ENCODE measurements at regions not wholly inside any gene's neighbourhood (a gene's known extent, or its start where the extent isn't known, plus 50 kb on each side); places are given as distances from the start of the nearest gene placed in this dataset.

DNA sequence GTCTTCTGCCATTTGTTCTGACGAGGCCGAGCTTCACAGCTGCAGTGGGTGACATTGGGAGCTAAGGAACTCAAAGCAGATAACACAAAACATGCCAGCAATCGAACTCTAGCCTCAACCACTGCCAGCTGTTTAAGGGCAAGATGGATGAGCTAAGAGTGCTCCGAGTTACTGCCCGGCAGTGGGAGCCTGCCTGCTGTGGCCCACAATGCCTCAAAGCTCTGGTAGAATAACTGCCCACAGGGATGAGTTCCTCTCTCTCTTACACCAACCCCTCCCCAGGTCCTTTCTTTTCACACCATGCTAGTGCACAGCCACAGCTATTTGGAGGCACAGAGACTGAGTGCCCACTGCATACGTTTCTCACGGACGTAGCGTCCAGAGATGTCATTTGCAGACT, 330.5 kb downstream of the FGF9 start:
- Histone ChIP-seq H3K23ac (ENCODE audit: low read length) (no peak overlapping the region), H3K4me2 (ENCODE audit: low read length) (no peak overlapping the region), H3K14ac (ENCODE audit: low read length) (no peak overlapping the region), H4K8ac (ENCODE audit: low read depth, low read length) (no peak overlapping the region), H4K12ac (ENCODE audit: low read depth, low read length) (no peak overlapping the region), H3K27me3 (ENCODE audit: insufficient read depth, low read length) (no peaks in the 10 kb centered on the region), H2BK12ac (ENCODE audit: low read length) (no peak overlapping the region), H3K4me1 (ENCODE audit: control insufficient read depth in 1 of 2, insufficient read depth in 2 of 2, low read length in 2 of 2) (no peaks in the 10 kb centered on the region), H4K91ac (ENCODE audit: low read depth, low read length) (no peak overlapping the region), H2BK120ac (ENCODE audit: insufficient read depth, low read length, poor library complexity) (no peak overlapping the region), H2AFZ (ENCODE audit: insufficient read depth, low read length, poor library complexity) (no peak overlapping the region), H3K79me1 (ENCODE audit: low read length) (no peaks in the 10 kb centered on the region), H3K27ac (ENCODE audit: low read depth, low read length) (no peak overlapping the region), H3K36me3 (ENCODE audit: control insufficient read depth in 1 of 2, insufficient read depth in 2 of 2, low read length in 2 of 2) (no peaks in the 10 kb centered on the region), H3K79me2 (ENCODE audit: control insufficient read depth, insufficient read depth, low read length, poor library complexity) (no peaks in the 10 kb centered on the region), H3K4ac (ENCODE audit: low read depth, low read length) (no peak overlapping the region), H3K9me3 (ENCODE audit: insufficient read depth, low read depth, low read length) (no peaks in the 10 kb centered on the region), H2AK5ac (ENCODE audit: low read length) (no peak overlapping the region), H3K9ac (ENCODE audit: low read length) (no peak overlapping the region), H2BK5ac (ENCODE audit: low read depth, low read length, poor library complexity) (no peak overlapping the region), H3K4me3 (ENCODE audit: low read depth, low read length) (no peak overlapping the region), H3K18ac (ENCODE audit: low read length) (no peak overlapping the region)
- no peak for DNase-seq
- WGBS (ENCODE audit: extremely low coverage, insufficient coverage, insufficient read length) = no CpG with 5 or more reads among the region's 9 CpGs

DNA sequence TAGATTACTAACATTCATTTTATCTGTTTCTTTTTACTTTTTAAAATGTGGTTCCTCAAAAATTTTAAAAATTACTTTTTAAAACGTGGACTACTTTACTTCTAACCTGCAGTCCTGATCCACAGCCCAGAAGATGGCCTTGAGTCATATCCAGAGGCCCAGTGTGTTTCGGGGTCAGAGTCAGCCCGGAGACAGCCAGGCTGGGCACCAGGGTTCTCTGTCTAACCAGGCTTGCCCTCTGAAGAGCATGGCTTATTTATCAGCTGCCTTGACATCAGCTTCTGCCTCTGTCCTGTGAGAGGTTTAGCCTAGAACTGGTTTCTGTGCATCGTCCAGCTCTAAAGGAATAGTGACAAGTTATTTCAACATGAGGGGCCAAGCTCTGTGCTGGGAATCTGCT, 332.0 kb downstream of the FGF9 start:
- peaks cover 1% of the 10 kb centered on the region for H3K9me3 ChIP-seq (ENCODE audit: insufficient read depth, low read depth, low read length)
- H4K8ac ChIP-seq (ENCODE audit: low read depth, low read length) = no peak overlapping the region
- H3K4me3 ChIP-seq (ENCODE audit: low read depth, low read length) = no peak overlapping the region
- WGBS (ENCODE audit: extremely low coverage, insufficient coverage, insufficient read length) = no CpG with 5 or more reads among the region's 4 CpGs
- H3K79me1 ChIP-seq (ENCODE audit: low read length) = no peaks in the 10 kb centered on the region
- no peak overlapping the region for H3K18ac ChIP-seq (ENCODE audit: low read length)
- H2BK5ac ChIP-seq (ENCODE audit: low read depth, low read length, poor library complexity) = no peak overlapping the region
- no peak overlapping the region for H2AFZ ChIP-seq (ENCODE audit: insufficient read depth, low read length, poor library complexity)
- H3K14ac ChIP-seq (ENCODE audit: low read length) = no peak overlapping the region
- H3K79me2 ChIP-seq (ENCODE audit: control insufficient read depth, insufficient read depth, low read length, poor library complexity) = no peaks in the 10 kb centered on the region
- no peak overlapping the region for H2BK120ac ChIP-seq (ENCODE audit: insufficient read depth, low read length, poor library complexity)
- no peak overlapping the region for H2AK5ac ChIP-seq (ENCODE audit: low read length)
- H3K4me2 ChIP-seq (ENCODE audit: low read length) = no peak overlapping the region
- no peaks in the 10 kb centered on the region for H3K36me3 ChIP-seq (ENCODE audit: control insufficient read depth in 1 of 2, insufficient read depth in 2 of 2, low read length in 2 of 2)
- H3K4ac ChIP-seq (ENCODE audit: low read depth, low read length) = no peak overlapping the region
- no peak overlapping the region for H4K12ac ChIP-seq (ENCODE audit: low read depth, low read length)
- no peak overlapping the region for H3K23ac ChIP-seq (ENCODE audit: low read length)
- H3K27ac ChIP-seq (ENCODE audit: low read depth, low read length) = no peak overlapping the region
- no peak for DNase-seq
- no peaks in the 10 kb centered on the region for H3K27me3 ChIP-seq (ENCODE audit: insufficient read depth, low read length)
- H3K9ac ChIP-seq (ENCODE audit: low read length) = no peak overlapping the region
- no peak overlapping the region for H4K91ac ChIP-seq (ENCODE audit: low read depth, low read length)
- no peaks in the 10 kb centered on the region for H3K4me1 ChIP-seq (ENCODE audit: control insufficient read depth in 1 of 2, insufficient read depth in 2 of 2, low read length in 2 of 2)
- H2BK12ac ChIP-seq (ENCODE audit: low read length) = no peak overlapping the region

DNA sequence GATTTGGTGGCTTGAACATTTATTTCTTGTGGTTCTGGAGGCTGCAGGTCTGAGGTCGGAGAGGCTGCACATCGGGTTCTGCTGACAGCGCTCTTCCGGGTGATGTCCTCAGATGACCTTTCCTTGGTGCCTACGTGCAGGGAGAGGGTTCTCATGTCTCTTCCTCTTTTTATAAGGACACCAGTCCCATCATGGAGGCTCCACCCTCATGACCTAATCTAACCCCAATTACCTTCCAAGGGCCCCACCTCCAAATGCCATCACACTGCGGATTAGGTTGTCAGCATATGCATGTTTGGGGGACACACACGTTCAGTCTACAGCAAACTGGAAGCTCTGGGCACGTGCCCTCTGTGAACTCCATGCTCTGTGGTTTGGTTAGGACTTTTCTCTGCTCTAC, 338.6 kb downstream of the FGF9 start:
- H3K79me1 ChIP-seq (ENCODE audit: low read length) = no peaks in the 10 kb centered on the region
- DNase-seq = no peak
- no peak overlapping the region for H2BK120ac ChIP-seq (ENCODE audit: insufficient read depth, low read length, poor library complexity)
- H2AK5ac ChIP-seq (ENCODE audit: low read length) = no peak overlapping the region
- no peaks in the 10 kb centered on the region for H3K36me3 ChIP-seq (ENCODE audit: control insufficient read depth in 1 of 2, insufficient read depth in 2 of 2, low read length in 2 of 2)
- no peak overlapping the region for H4K12ac ChIP-seq (ENCODE audit: low read depth, low read length)
- H3K14ac ChIP-seq (ENCODE audit: low read length) = no peak overlapping the region
- no peak overlapping the region for H2AFZ ChIP-seq (ENCODE audit: insufficient read depth, low read length, poor library complexity)
- WGBS (ENCODE audit: extremely low coverage, insufficient coverage, insufficient read length) = no CpG with 5 or more reads among the region's 8 CpGs
- no peak overlapping the region for H3K27ac ChIP-seq (ENCODE audit: low read depth, low read length)
- no peak overlapping the region for H3K4me2 ChIP-seq (ENCODE audit: low read length)
- H3K18ac ChIP-seq (ENCODE audit: low read length) = no peak overlapping the region
- H4K91ac ChIP-seq (ENCODE audit: low read depth, low read length) = no peak overlapping the region
- H3K4me1 ChIP-seq (ENCODE audit: control insufficient read depth in 1 of 2, insufficient read depth in 2 of 2, low read length in 2 of 2) = peaks cover 3 to 4% of the 10 kb centered on the region in 2 experiments
- no peaks in the 10 kb centered on the region for H3K27me3 ChIP-seq (ENCODE audit: insufficient read depth, low read length)
- H3K23ac ChIP-seq (ENCODE audit: low read length) = no peak overlapping the region
- H3K4me3 ChIP-seq (ENCODE audit: low read depth, low read length) = no peak overlapping the region
- H3K79me2 ChIP-seq (ENCODE audit: control insufficient read depth, insufficient read depth, low read length, poor library complexity) = no peaks in the 10 kb centered on the region
- H3K4ac ChIP-seq (ENCODE audit: low read depth, low read length) = no peak overlapping the region
- H4K8ac ChIP-seq (ENCODE audit: low read depth, low read length) = no peak overlapping the region
- H2BK12ac ChIP-seq (ENCODE audit: low read length) = no peak overlapping the region
- H3K9me3 ChIP-seq (ENCODE audit: insufficient read depth, low read depth, low read length) = peaks cover 1% of the 10 kb centered on the region
- H2BK5ac ChIP-seq (ENCODE audit: low read depth, low read length, poor library complexity) = no peak overlapping the region
- H3K9ac ChIP-seq (ENCODE audit: low read length) = no peak overlapping the region

DNA sequence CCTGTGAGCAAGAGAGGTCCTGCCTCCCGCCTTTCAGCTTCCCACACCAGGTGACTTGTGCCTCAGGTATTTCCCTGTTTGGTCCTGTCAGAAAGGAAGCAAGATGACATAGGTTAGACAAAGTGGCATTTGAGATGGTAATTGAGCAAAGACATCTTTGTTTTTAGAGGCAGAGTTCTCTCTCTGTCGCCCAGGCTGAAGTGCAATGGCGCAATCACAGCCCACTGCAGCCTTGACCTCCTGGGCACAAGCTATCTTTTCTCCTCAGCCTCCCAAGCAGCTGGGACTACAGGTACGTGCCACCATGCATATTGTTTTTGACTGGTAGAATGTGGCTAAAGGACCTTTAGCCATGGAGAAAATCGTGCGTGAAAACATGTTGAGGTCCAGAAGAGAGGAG, 339.1 kb downstream of the FGF9 start:
- H2AK5ac ChIP-seq (ENCODE audit: low read length) = no peak overlapping the region
- no peak overlapping the region for H3K23ac ChIP-seq (ENCODE audit: low read length)
- no peak overlapping the region for H3K18ac ChIP-seq (ENCODE audit: low read length)
- H3K4me3 ChIP-seq (ENCODE audit: low read depth, low read length) = no peak overlapping the region
- no peak overlapping the region for H3K4me2 ChIP-seq (ENCODE audit: low read length)
- DNase-seq = peak in 1 of 2 donors; percentile 52
- no peak overlapping the region for H4K91ac ChIP-seq (ENCODE audit: low read depth, low read length)
- H3K27ac ChIP-seq (ENCODE audit: low read depth, low read length) = no peak overlapping the region
- peaks cover 1% of the 10 kb centered on the region for H3K9me3 ChIP-seq (ENCODE audit: insufficient read depth, low read depth, low read length)
- no peaks in the 10 kb centered on the region for H3K36me3 ChIP-seq (ENCODE audit: control insufficient read depth in 1 of 2, insufficient read depth in 2 of 2, low read length in 2 of 2)
- H3K4ac ChIP-seq (ENCODE audit: low read depth, low read length) = no peak overlapping the region
- no peak overlapping the region for H4K12ac ChIP-seq (ENCODE audit: low read depth, low read length)
- no peak overlapping the region for H3K9ac ChIP-seq (ENCODE audit: low read length)
- H3K79me2 ChIP-seq (ENCODE audit: control insufficient read depth, insufficient read depth, low read length, poor library complexity) = no peaks in the 10 kb centered on the region
- H3K79me1 ChIP-seq (ENCODE audit: low read length) = no peaks in the 10 kb centered on the region
- H3K4me1 ChIP-seq (ENCODE audit: control insufficient read depth in 1 of 2, insufficient read depth in 2 of 2, low read length in 2 of 2) = peaks cover 3 to 4% of the 10 kb centered on the region in 2 experiments
- H2BK120ac ChIP-seq (ENCODE audit: insufficient read depth, low read length, poor library complexity) = no peak overlapping the region
- H3K27me3 ChIP-seq (ENCODE audit: insufficient read depth, low read length) = no peaks in the 10 kb centered on the region
- H3K14ac ChIP-seq (ENCODE audit: low read length) = no peak overlapping the region
- H2BK12ac ChIP-seq (ENCODE audit: low read length) = no peak overlapping the region
- H2BK5ac ChIP-seq (ENCODE audit: low read depth, low read length, poor library complexity) = no peak overlapping the region
- H2AFZ ChIP-seq (ENCODE audit: insufficient read depth, low read length, poor library complexity) = no peak overlapping the region
- WGBS (ENCODE audit: extremely low coverage, insufficient coverage, insufficient read length) = no CpG with 5 or more reads among the region's 6 CpGs
- H4K8ac ChIP-seq (ENCODE audit: low read depth, low read length) = no peak overlapping the region
